ENCODE measurements at regions not wholly inside any gene's neighbourhood (a gene's known extent, or its start where the extent isn't known, plus 50 kb on each side); places are given as distances from the start of the nearest gene placed in this dataset.

DNA sequence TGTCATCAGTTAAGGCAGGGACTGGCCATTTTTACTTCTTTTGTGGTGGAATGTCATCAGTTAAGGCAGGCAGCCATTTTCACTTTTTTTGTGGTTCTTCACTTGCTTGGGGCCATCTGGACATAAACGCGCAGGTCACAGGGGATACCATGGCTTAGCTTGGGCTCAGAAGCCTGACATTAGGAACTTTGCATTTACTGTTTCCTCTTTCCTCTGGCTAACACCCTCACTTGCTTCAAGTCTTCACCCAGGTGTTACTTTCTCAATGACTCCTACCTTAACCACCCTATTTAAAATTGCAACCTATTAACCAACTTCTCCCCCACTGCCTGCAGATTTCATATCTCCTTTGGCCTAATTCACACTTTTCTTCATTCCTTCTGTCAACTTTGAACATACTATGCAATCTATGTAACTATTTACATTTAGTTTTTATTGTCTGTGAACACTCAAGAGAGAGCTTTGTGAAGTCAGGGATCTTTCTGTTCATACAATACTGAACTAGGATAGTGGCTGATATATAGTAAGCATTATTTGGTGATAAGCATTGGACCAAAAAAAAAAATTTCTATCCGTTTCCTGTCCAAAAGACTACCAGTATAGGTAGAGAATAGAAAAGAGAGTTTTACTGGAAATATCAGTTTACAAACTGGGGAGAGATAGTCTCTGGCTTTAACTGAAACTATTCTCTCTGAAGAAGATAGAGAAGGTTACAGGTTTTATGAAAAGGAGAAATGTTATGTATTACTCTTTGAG, 600.1 kb upstream of the ZNF804A start:
- H3K4me1 ChIP-seq (ENCODE audit: control insufficient read depth in 1 of 2, insufficient read depth in 2 of 2, low read depth in 1 of 2, low read length in 1 of 2) = peaks cover 0 to 16% of the 10 kb centered on the region in 2 experiments; a peak in 2 of 4 replicates
- no peaks in the 10 kb centered on the region for H3K79me2 ChIP-seq (ENCODE audit: insufficient read depth)
- H3K9ac ChIP-seq = no peak overlapping the region
- 77% methylated on average over 3 of the region's 3 CpGs for WGBS (ENCODE audit: low lambda C conversion rate)
- no peak overlapping the region for H3K4me3 ChIP-seq (ENCODE audit: low read depth in 2 of 2, low read length in 1 of 2)
- H3K27ac ChIP-seq (ENCODE audit: low read depth in 2 of 2, low read length in 1 of 2) = no peak overlapping the region
- TF ChIP-seq YY1 (IDR thresholded peaks at IDR 0.05; ENCODE audit: low read depth) (no peak), RFX5 (IDR thresholded peaks at IDR 0.05; ENCODE audit: low read length) (no peak), NRF1 (IDR thresholded peaks at IDR 0.05; ENCODE audit: low read depth, low read length) (no peak), RXRA (IDR thresholded peaks at IDR 0.05; ENCODE audit: borderline replicate concordance, low read depth) (no peak), EZH2phosphoT487 (IDR thresholded peaks at IDR 0.05; ENCODE audit: borderline replicate concordance, low read depth) (no peak), FOXJ3 (CRISPR knock-in tag; IDR thresholded peaks at IDR 0.05) (no peak), EP300 (IDR thresholded peaks at IDR 0.05; ENCODE audit: borderline replicate concordance in 1 of 2, low read depth in 1 of 2, low read length in 1 of 2) (no peak)
- no peaks in the 10 kb centered on the region for H3K9me2 ChIP-seq
- CTCF ChIA-PET = no interaction called here
- H3K9me3 ChIP-seq = no peaks in the 10 kb centered on the region
- no peaks in the 10 kb centered on the region for H3K36me3 ChIP-seq (replicated peaks in 1 of 2; ENCODE audit: control insufficient read depth in 1 of 2, insufficient read depth in 2 of 2, low read length in 1 of 2)
- H3K4me2 ChIP-seq = no peak overlapping the region
- H3K27me3 ChIP-seq (ENCODE audit: insufficient read depth) = no peaks in the 10 kb centered on the region
- H4K20me1 ChIP-seq (ENCODE audit: insufficient read depth) = no peaks in the 10 kb centered on the region
- no peak for DNase-seq
- H3F3A ChIP-seq (replicated peaks; ENCODE audit: insufficient read depth) = no peaks in the 10 kb centered on the region
- POLR2A ChIA-PET = no interaction called here
- H2AFZ ChIP-seq (ENCODE audit: low read depth) = no peak overlapping the region

DNA sequence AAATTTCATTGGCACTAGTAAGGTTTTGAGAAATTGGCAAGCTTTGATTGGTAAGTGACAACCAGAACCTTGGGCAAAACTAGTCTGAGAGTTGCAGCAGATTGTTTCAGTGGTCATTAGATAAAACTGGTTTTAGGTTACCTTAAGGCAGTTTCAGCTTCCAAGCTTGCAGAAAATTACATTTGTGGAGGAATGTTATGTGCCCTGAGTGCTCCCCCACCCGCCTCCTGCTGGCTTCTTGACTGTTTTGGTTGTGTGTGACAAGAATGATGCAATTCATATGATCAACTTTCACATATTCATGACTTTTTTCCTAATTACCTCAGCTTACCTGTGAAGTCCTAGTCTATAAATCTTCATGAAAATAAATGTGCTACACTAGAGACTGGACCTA, 599.5 kb upstream of the ZNF804A start:
- Histone ChIP-seq H3K9me2 (no peaks in the 10 kb centered on the region), H4K20me1 (ENCODE audit: insufficient read depth) (no peaks in the 10 kb centered on the region), H3F3A (replicated peaks; ENCODE audit: insufficient read depth) (no peaks in the 10 kb centered on the region), H3K27ac (ENCODE audit: low read depth in 2 of 2, low read length in 1 of 2) (no peak overlapping the region), H3K4me3 (ENCODE audit: low read depth in 2 of 2, low read length in 1 of 2) (no peak overlapping the region), H3K9ac (no peak overlapping the region), H3K9me3 (no peaks in the 10 kb centered on the region), H3K27me3 (ENCODE audit: insufficient read depth) (no peaks in the 10 kb centered on the region), H3K4me1 (ENCODE audit: control insufficient read depth in 1 of 2, insufficient read depth in 2 of 2, low read depth in 1 of 2, low read length in 1 of 2) (peaks cover 0 to 16% of the 10 kb centered on the region in 2 experiments; a peak in 2 of 4 replicates), H3K36me3 (replicated peaks in 1 of 2; ENCODE audit: control insufficient read depth in 1 of 2, insufficient read depth in 2 of 2, low read length in 1 of 2) (no peaks in the 10 kb centered on the region), H2AFZ (ENCODE audit: low read depth) (no peak overlapping the region), H3K79me2 (ENCODE audit: insufficient read depth) (no peaks in the 10 kb centered on the region), H3K4me2 (no peak overlapping the region)
- CTCF ChIA-PET = no interaction called here
- POLR2A ChIA-PET = no interaction called here
- 0% methylated on average over 1 of the region's 1 CpG for WGBS (ENCODE audit: low lambda C conversion rate)
- no peak for DNase-seq
- TF ChIP-seq, protein P1, sequence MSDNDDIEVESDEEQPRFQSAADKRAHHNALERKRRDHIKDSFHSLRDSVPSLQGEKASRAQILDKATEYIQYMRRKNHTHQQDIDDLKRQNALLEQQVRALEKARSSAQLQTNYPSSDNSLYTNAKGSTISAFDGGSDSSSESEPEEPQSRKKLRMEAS (IDR thresholded peaks at IDR 0.05; ENCODE audit: low read depth) = no peak
- TF ChIP-seq FOXM1 (IDR thresholded peaks at IDR 0.05; ENCODE audit: low read depth) (no peak), TEAD4 (IDR thresholded peaks at IDR 0.05; ENCODE audit: borderline replicate concordance, insufficient read depth) (no peak), NFIC (IDR thresholded peaks at IDR 0.05; ENCODE audit: borderline replicate concordance) (no peak), ELF1 (IDR thresholded peaks at IDR 0.05) (no peak), FOSL2 (IDR thresholded peaks at IDR 0.05; ENCODE audit: borderline replicate concordance, low read depth) (no peak), TCF12 (IDR thresholded peaks at IDR 0.05) (no peak)
- TF ChIP-seq, protein P2, sequence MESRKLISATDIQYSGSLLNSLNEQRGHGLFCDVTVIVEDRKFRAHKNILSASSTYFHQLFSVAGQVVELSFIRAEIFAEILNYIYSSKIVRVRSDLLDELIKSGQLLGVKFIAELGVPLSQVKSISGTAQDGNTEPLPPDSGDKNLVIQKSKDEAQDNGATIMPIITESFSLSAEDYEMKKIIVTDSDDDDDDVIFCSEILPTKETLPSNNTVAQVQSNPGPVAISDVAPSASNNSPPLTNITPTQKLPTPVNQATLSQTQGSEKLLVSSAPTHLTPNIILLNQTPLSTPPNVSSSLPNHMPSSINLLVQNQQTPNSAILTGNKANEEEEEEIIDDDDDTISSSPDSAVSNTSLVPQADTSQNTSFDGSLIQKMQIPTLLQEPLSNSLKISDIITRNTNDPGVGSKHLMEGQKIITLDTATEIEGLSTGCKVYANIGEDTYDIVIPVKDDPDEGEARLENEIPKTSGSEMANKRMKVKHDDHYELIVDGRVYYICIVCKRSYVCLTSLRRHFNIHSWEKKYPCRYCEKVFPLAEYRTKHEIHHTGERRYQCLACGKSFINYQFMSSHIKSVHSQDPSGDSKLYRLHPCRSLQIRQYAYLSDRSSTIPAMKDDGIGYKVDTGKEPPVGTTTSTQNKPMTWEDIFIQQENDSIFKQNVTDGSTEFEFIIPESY (IDR thresholded peaks at IDR 0.05; ENCODE audit: borderline replicate concordance, low read depth) = no peak

Measured in SK-N-SH (cell line).